ENCODE measurements at regions not wholly inside any gene's neighbourhood (a gene's known extent, or its start where the extent isn't known, plus 50 kb on each side); places are given as distances from the start of the nearest gene placed in this dataset.

DNA sequence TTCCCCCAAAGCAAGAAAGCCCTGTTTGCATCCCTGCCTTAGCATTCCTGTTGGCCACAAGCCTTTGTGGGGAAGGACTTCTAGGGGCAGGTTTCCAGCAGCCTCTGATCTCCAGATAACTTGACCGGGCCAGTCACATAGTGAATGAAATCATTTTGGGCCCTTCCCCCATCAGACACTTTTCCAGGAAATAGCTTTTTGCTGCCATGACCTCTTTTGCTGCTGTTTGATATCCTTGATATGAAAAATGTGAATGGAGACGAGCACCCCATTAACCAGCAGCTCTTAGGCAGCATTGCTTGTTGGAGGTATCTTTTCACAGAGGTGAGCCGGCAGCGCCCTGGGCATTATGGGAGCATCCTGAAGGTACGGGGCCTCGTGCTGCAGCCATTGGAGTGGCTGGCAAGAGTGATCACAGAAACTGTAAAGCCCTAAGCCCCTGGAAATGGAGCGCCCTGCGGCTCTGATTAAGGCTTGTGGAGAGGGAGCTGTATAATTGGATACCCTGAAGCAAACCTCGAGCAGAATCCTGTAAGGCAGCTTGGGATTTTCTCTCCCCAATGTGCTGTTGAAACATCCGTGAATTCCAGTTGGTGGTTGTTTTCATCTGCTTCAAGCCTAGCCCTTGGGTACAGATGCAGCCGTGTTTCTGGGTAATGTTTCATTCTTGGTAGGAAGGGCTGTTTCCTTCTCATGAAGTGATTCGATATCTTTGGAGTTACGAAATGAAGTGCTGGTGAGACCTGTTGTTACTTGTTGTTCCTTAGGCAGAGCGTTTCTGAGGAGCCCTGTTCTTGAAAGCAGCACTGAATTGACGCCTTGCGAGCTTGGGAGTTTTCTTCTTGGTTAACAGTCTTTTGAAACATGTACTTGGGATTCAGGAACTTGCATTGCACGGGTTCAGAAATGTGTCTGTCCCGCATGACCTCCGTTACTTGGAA lies 179.0 kb downstream of the PTEN start:
- no peak for DNase-seq
- Mint-ChIP-seq H3K9me3 (peaks cover 10% of the 10 kb centered on the region), H3K4me1 (peaks cover 5% of the 10 kb centered on the region), H3K27ac (no peak overlapping the region), H3K36me3 (ENCODE audit: low read depth) (peaks cover 2% of the 10 kb centered on the region), H3K27me3 (peaks cover 2% of the 10 kb centered on the region), H3K4me3 (no peak overlapping the region)
- POLR2A ChIA-PET, result no interaction called here
- CTCF ChIA-PET, result no interaction called here

DNA sequence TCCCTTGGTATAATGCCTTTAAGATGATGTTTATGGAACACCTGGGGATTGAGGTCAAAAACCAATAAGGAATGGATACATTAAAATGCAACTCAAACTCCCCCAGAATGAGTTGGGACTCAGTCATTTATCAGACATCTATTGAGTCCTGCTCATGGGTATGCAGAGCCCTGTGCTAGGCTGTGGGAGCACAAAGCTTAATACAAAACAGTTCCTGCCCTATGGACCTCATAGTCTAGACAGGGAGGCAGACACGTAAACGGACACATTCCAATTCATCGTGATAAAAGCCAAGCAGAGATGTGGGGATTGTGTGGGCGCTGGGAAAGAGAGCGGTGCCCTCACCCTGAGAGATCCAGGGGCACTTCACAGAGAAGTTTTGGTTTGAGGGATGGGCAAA lies 181.7 kb downstream of the PTEN start:
- ChIA-PET CTCF (no interaction called here), POLR2A (no interaction called here)
- Mint-ChIP-seq H3K27ac (no peak overlapping the region), H3K9me3 (peaks cover 10% of the 10 kb centered on the region), H3K4me3 (no peak overlapping the region), H3K4me1 (peaks cover 2% of the 10 kb centered on the region), H3K27me3 (peaks cover 2% of the 10 kb centered on the region), H3K36me3 (ENCODE audit: low read depth) (peaks cover 2% of the 10 kb centered on the region)
- DNase-seq, result no peak

DNA sequence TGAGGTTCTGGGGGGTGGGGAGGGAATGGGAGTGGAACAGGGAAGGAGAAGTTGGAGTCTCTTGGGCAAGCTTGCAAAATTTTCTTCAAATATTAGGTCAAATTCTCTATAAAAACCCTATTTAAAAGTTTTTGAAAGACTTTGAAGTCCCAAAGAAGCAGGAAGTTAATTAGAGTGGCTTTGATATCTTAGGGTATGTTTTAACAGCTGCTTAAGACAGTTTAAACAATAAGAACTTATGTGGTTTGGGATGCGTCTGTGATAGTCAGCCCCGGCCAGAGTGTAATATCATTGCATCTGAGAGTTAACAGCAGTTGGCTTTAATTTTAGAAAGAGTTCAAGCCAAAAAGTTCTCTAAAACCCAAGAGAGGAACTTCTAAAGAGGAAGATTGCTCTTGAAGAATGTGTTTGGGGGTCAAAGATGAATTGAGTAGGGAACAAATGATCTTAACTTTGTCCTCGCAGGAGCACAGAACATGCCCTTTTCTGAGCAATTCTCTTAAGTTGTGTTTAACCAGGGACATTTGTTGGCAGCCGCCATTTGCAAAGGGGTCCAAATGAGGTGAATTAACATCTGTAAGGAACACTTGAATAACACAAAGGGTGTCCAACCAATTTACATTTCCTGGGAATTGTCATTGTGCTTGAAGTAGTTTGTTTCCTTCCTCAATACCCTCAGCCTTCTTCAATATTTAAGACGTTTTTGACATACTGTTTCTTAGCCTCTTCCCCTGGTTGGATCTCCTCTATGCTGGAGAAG lies 182.4 kb downstream of the PTEN start:
- DNase-seq, result no peak
- POLR2A ChIA-PET, result no interaction called here
- Mint-ChIP-seq H3K4me3 (no peak overlapping the region), H3K9me3 (peaks cover 10% of the 10 kb centered on the region), H3K27ac (no peak overlapping the region), H3K27me3 (peaks cover 3% of the 10 kb centered on the region), H3K36me3 (ENCODE audit: low read depth) (peaks cover 2% of the 10 kb centered on the region), H3K4me1 (peaks cover 2% of the 10 kb centered on the region)
- CTCF ChIA-PET, result no interaction called here

DNA sequence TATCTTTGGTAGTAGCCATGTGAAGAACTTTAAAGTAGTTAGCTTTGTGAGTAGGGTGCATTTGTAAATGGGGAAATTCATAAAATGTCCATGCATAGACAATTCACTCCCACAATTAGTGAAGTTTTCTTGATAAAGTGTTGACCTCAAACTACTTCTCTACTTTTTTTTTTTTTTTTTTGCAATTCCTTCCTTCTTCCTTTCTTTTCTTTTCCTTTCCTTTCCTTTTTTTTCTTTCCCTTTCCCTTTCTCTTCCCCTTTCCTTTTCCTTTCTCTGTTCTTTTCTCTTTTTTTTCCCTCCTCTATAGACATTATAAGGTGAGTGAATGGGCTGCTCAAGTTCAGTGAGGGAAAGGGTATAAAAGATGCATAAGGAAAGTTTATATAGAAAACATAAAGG lies 184.2 kb downstream of the PTEN start:
- no peaks in the 10 kb centered on the region for H3K36me3 Mint-ChIP-seq (ENCODE audit: low read depth)
- POLR2A ChIA-PET, result no interaction called here
- peaks cover 10% of the 10 kb centered on the region for H3K9me3 Mint-ChIP-seq
- DNase-seq, result no peak
- CTCF ChIA-PET, result interaction anchor here (1.3 kb wide), 1 partner anchor 11 kb away, joined by 4 read pairs; no protein-coding TSS in a partner anchor
- H3K4me1 Mint-ChIP-seq, result peaks cover 2% of the 10 kb centered on the region
- H3K27me3 Mint-ChIP-seq, result peaks cover 6% of the 10 kb centered on the region
- H3K27ac Mint-ChIP-seq, result no peak overlapping the region
- no peak overlapping the region for H3K4me3 Mint-ChIP-seq

DNA sequence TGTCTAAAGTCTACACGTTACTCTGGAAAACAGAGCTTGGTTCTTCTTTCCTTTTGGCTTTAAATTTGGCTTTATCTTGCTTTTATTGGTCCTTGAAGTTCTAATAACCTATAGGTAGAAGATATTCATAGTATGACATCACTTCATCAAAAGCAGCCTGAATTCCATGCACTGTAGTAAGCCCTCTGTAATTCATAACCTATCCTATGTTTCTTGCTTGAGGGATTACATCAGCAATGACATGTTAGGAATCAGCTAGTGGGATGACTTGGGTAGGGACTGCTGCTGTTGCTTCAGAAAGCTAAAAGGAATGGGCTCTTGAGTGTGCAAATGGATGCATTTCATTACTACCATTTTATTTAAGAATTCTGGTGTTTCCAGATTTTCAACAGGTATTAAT lies 184.9 kb downstream of the PTEN start:
- peaks cover 6% of the 10 kb centered on the region for H3K9me3 Mint-ChIP-seq
- H3K4me3 Mint-ChIP-seq, result no peak overlapping the region
- H3K4me1 Mint-ChIP-seq, result peaks cover 2% of the 10 kb centered on the region
- peaks cover 6% of the 10 kb centered on the region for H3K27me3 Mint-ChIP-seq
- no peak overlapping the region for H3K27ac Mint-ChIP-seq
- POLR2A ChIA-PET, result no interaction called here
- no peaks in the 10 kb centered on the region for H3K36me3 Mint-ChIP-seq (ENCODE audit: low read depth)
- CTCF ChIA-PET, result interaction anchor here (1.3 kb wide), 1 partner anchor 10 kb away, joined by 4 read pairs; no protein-coding TSS in a partner anchor
- no peak for DNase-seq

DNA sequence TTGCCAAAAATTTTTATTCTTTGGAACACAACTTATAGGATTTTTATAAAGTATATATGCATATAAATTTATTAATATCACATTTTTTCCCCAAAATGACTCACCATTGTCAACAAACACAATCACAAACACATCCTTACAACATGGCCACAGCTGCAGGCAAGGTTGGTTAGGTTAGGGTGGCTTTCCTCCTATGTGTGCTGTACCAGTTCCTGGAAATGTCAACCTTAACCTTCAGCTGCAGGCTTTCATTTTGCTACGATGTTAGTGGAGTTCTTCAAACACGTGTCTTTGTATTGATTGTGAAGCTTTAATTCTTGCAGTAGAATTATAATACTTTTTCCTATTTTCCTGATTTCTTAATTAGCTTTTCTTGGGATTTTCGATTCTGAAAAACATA lies 185.8 kb downstream of the PTEN start:
- POLR2A ChIA-PET, result no interaction called here
- H3K4me3 Mint-ChIP-seq, result no peak overlapping the region

DNA sequence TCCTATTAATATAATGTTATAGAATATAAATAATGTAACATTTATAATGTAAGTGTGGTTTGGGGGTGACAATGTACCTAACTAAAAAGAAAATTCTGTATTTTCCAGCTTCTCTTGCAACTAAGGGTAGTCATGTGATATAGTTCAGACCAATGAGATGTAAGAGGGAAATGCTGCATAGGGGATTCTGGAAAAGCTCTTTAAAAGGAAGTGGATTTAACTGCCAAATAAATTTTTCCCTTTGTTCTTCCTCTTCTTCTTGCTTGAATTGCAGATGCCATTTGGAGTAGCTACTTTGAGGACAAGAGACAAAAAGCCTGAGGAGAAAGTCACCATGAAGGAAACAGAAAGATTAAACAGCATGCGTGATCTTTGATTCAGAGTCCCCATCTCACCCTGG lies 194.3 kb downstream of the PTEN start:
- Mint-ChIP-seq H3K4me1 (peaks cover 12% of the 10 kb centered on the region), H3K9me3 (peaks cover 4% of the 10 kb centered on the region), H3K4me3 (no peak overlapping the region), H3K36me3 (ENCODE audit: low read depth) (peaks cover 2% of the 10 kb centered on the region), H3K27ac (no peak overlapping the region), H3K27me3 (peaks cover 3% of the 10 kb centered on the region)
- CTCF ChIA-PET, result interaction anchor here (1.5 kb wide), 1 partner anchor 10 kb away, joined by 4 read pairs; no protein-coding TSS in a partner anchor
- POLR2A ChIA-PET, result no interaction called here
- no peak for DNase-seq

More for the DNA sequence above, 185.8 kb downstream of the PTEN start:
- Mint-ChIP-seq H3K36me3 (ENCODE audit: low read depth) (no peaks in the 10 kb centered on the region), H3K27me3 (peaks cover 9% of the 10 kb centered on the region), H3K4me1 (peaks cover 2% of the 10 kb centered on the region), H3K27ac (no peak overlapping the region), H3K9me3 (peaks cover 6% of the 10 kb centered on the region)
- CTCF ChIA-PET, result no interaction called here
- no peak for DNase-seq

DNA sequence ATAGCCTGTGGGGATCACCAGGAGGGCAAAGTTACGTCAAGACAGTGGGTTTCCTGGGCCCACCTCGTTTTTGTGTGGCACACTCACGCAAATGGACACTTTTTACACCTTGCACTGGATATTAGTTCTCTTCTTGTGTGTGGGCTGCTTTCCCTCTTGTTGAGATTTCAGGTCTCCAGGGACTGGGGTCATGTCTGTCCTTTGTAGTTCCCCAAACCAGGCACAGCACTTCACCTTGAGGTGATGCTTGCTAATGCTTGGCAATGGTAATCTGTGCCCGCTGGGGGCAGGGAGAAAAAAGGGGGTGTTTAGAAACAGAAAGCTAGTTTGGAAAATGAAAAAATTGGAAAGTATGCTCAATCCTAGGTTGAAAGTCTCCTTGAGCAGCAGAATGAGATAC lies 195.3 kb downstream of the PTEN start:
- ChIA-PET CTCF (interaction anchor here (1.5 kb wide), 1 partner anchor 11 kb away, joined by 4 read pairs; no protein-coding TSS in a partner anchor), POLR2A (no interaction called here)
- no peak overlapping the region for H3K27ac Mint-ChIP-seq
- peaks cover 3% of the 10 kb centered on the region for H3K27me3 Mint-ChIP-seq
- no peak overlapping the region for H3K4me3 Mint-ChIP-seq
- peaks cover 2% of the 10 kb centered on the region for H3K36me3 Mint-ChIP-seq (ENCODE audit: low read depth)
- H3K9me3 Mint-ChIP-seq, result peaks cover 4% of the 10 kb centered on the region
- no peak for DNase-seq
- peaks cover 16% of the 10 kb centered on the region for H3K4me1 Mint-ChIP-seq

DNA sequence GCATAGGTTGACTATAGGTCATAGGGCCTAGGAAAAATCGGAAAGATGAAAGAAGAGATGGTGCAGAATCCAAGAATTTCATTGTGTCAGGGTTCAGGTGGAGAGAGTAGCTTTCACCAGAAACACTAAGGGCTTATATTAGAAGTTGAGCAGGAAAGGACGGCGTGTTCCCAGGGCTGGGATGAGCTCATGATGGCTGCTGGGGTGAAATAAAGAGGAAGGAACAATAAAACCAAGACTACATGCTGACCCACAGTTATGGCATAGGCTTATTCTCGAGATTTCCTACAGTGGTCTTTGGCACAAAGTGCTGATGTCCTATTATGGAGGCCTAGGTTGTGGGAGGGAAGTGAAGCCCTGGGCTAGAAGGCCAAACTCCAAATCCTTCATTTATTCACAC lies 195.8 kb downstream of the PTEN start:
- ChIA-PET POLR2A (no interaction called here), CTCF (interaction anchor here (1.5 kb wide), 1 partner anchor 11 kb away, joined by 4 read pairs; no protein-coding TSS in a partner anchor)
- Mint-ChIP-seq H3K4me3 (no peak overlapping the region), H3K4me1 (peaks cover 18% of the 10 kb centered on the region), H3K27ac (no peak overlapping the region), H3K27me3 (no peaks in the 10 kb centered on the region), H3K36me3 (ENCODE audit: low read depth) (peaks cover 2% of the 10 kb centered on the region), H3K9me3 (peaks cover 4% of the 10 kb centered on the region)
- no peak for DNase-seq

DNA sequence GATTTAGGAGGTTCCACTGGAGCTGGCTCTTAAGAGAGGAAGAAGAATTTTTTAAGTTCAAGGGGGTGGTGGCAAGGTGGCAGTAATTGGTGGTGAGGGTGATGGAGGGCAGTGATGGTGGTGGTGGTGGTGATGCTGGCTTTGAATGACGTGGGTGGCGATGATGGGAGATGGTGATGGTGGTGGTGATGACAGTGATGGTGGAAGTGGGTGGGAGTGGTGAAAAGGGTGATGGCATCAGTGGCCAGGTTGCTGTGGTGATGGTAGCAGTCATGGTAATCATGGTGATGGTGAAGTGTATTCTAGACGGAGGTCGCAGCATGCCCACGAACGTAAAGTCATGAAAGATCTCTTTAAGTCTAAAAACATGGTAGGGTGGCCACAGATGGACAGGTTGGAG lies 197.3 kb downstream of the PTEN start:
- no peaks in the 10 kb centered on the region for H3K27me3 Mint-ChIP-seq
- DNase-seq, result no peak
- peaks cover 4% of the 10 kb centered on the region for H3K9me3 Mint-ChIP-seq
- ChIA-PET CTCF (no interaction called here), POLR2A (no interaction called here)
- no peak overlapping the region for H3K4me3 Mint-ChIP-seq
- H3K4me1 Mint-ChIP-seq, result peaks cover 34% of the 10 kb centered on the region
- H3K36me3 Mint-ChIP-seq (ENCODE audit: low read depth), result peaks cover 2% of the 10 kb centered on the region
- H3K27ac Mint-ChIP-seq, result no peak overlapping the region

DNA sequence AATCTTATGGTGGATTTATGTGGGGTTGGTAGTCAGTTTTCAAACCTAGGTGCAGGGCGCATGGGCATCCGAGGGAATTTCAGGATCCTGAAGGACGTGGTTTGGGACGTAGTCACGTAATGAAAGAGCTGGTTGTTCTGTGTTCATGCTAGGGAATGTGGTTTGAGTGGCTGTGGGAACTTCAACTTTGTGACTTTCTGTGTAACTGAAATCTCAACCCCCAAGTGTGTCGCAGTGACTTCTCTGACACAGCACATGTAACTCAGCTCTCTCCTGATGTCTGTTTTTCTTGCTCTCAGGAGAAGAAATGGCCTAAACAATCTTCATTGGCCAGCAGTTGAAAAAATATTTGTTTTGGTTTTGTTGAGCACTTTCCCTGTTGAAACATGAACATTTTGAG lies 199.0 kb downstream of the PTEN start:
- no peak for DNase-seq
- Mint-ChIP-seq H3K9me3 (peaks cover 4% of the 10 kb centered on the region), H3K4me1 (peaks cover 50% of the 10 kb centered on the region), H3K27ac (no peak overlapping the region), H3K4me3 (no peak overlapping the region), H3K36me3 (ENCODE audit: low read depth) (peaks cover 8% of the 10 kb centered on the region), H3K27me3 (no peaks in the 10 kb centered on the region)
- ChIA-PET POLR2A (no interaction called here), CTCF (no interaction called here)

DNA sequence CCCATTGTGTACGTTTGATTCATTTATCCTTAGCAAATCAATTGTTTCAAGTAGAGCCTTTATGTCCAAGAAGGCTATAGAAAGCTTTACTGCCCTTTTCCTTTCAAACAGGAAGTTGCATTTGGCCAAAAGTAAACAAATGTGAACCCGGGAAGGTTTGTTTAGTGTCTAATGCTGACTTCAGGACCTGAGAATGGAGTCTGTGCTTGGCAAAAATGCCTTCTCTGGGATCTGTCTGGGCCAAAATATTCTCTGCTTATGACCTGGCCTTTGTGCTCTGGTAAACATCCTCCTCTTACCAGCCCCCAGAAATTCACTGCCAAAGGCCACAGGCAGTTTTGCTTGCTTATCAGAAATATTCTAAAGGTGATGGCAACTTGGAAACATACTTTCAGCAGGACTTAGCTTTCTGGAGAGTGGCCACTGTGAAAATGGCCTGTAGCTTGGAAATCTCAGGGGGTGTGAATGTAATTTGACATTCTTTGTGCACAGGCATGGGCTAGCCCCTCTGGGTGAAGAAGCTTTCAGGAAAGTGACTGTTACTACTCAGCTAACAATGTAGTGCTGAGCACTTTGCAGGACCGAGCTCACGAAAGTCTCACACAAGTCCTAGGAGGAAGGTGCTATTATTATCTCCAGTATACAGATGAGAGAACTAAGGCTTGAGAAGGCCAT lies 199.5 kb downstream of the PTEN start:
- Mint-ChIP-seq H3K4me3 (no peak overlapping the region), H3K27ac (no peak overlapping the region), H3K27me3 (no peaks in the 10 kb centered on the region), H3K9me3 (peaks cover 7% of the 10 kb centered on the region), H3K36me3 (ENCODE audit: low read depth) (peaks cover 12% of the 10 kb centered on the region), H3K4me1 (peaks cover 56% of the 10 kb centered on the region)
- CTCF ChIA-PET, result no interaction called here
- no peak for DNase-seq
- POLR2A ChIA-PET, result no interaction called here

DNA sequence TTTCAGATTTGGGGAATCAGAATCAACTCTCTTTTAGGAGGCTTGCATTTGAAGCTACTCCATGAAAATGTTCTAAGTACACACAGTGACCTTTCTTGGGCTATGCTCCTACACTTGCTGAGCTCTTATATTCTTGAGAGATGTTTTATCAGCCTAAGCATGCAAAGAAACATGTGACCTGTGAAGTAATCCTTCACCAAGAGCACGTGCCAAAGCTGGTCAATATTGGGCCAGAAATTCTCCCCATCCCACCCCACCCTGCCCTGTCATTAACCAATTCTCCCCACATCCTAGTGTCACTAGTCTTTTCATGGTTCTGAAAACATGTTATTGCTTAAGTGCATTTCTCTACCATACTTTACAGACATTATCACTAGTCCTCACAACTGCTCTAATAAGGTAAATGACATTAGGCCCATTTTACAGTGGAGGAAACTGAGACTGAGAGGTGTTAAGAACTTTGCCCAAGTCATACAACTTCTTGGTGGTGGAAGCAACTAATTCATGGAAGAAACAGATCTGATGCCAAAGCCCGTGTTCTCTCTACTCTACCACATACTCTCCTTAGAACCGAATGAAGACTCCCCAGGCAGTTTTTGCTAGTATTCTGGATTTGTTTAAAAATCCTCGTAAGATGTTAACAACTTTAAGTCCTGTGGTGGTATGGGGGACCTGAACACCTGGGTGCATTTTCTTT lies 200.6 kb downstream of the PTEN start:
- Mint-ChIP-seq H3K9me3 (peaks cover 7% of the 10 kb centered on the region), H3K36me3 (ENCODE audit: low read depth) (peaks cover 12% of the 10 kb centered on the region), H3K4me1 (peaks cover 56% of the 10 kb centered on the region), H3K27ac (no peak overlapping the region), H3K4me3 (no peak overlapping the region), H3K27me3 (no peaks in the 10 kb centered on the region)
- POLR2A ChIA-PET, result no interaction called here
- DNase-seq, result no peak
- CTCF ChIA-PET, result no interaction called here

Measured in activated CD4-positive, alpha-beta memory T cell treated with anti-CD3 and anti-CD28 coated beads, Interleukin-2, amount 10 ng/mL, durations not matched to agents 7 days and 5 days (primary cell).